HEK293 (cell line): ENCODE measurements at regions not wholly inside any gene's neighbourhood (a gene's known extent, or its start where the extent isn't known, plus 50 kb on each side); places are given as distances from the start of the nearest gene placed in this dataset.

Experiments used
- GLI2 ChIP-seq: fragments of 450-650 bp; formaldehyde crosslinking; IDR thresholded peaks from 2 replicates; pipeline ENCODE4; 2017; ENCODE audit warnings: missing biosample characterization, missing genetic modification characterization, low read depth, borderline replicate concordance
- GLI4 ChIP-seq: fragments of 450-650 bp; formaldehyde crosslinking; IDR thresholded peaks from 2 replicates; pipeline ENCODE4 v1.5.1; 2016; ENCODE audit warnings: missing biosample characterization, missing genetic modification characterization
- KLF9 ChIP-seq: fragments of 450-650 bp; formaldehyde crosslinking; IDR thresholded peaks from 2 replicates; pipeline ENCODE4 v1.5.1; 2016; ENCODE audit warnings: missing biosample characterization, missing genetic modification characterization, low read depth
- PRDM1 ChIP-seq: fragments of 450-650 bp; formaldehyde crosslinking; IDR thresholded peaks from 2 replicates; pipeline ENCODE4; 2016; ENCODE audit warnings: missing biosample characterization, missing genetic modification characterization
- YY1 ChIP-seq: fragments of 450-650 bp; formaldehyde crosslinking; IDR thresholded peaks from 2 replicates; pipeline ENCODE4 v1.5.1; 2018; ENCODE audit warnings: missing biosample characterization, missing genetic modification characterization
- ZNF274 ChIP-seq, 2 experiments: fragments of 200-500 bp in 1 of 2; fragments of 450-650 bp in 1 of 2; sonication (Bioruptor generic) in 1 of 2; formaldehyde crosslinking in 1 of 2; IDR thresholded peaks; 2 replicates each; pipeline versions ENCODE4 v1.5.1 to v1.6.1; 2014 to 2016; ENCODE audit warnings: borderline replicate concordance in 1 of 2, inconsistent platforms in 1 of 2, low read length in 1 of 2, missing biosample characterization in 1 of 2, missing genetic modification characterization in 1 of 2
- ZNF416 ChIP-seq: fragments of 450-650 bp; formaldehyde crosslinking; IDR thresholded peaks from 2 replicates; pipeline ENCODE4 v1.5.1; 2016; ENCODE audit warnings: missing biosample characterization, missing genetic modification characterization
- ZNF510 ChIP-seq: fragments of 450-650 bp; formaldehyde crosslinking; IDR thresholded peaks from 2 replicates; pipeline ENCODE4 v1.5.1; 2018; ENCODE audit warnings: mild to moderate bottlenecking, missing genetic modification characterization, missing biosample characterization; ENCODE audit not compliant: insufficient replicate concordance
- TF ChIP-seq, protein P1 (sequence below): fragments of 450-650 bp; formaldehyde crosslinking; IDR thresholded peaks from 2 replicates; pipeline ENCODE4 v1.5.1; 2016; ENCODE audit warnings: missing biosample characterization, missing genetic modification characterization
- TF ChIP-seq, protein P2 (sequence below): fragments of 450-650 bp; formaldehyde crosslinking; IDR thresholded peaks from 2 replicates; pipeline ENCODE4 v1.5.1; 2016; ENCODE audit warnings: missing biosample characterization, missing genetic modification characterization, low read depth

DNA sequence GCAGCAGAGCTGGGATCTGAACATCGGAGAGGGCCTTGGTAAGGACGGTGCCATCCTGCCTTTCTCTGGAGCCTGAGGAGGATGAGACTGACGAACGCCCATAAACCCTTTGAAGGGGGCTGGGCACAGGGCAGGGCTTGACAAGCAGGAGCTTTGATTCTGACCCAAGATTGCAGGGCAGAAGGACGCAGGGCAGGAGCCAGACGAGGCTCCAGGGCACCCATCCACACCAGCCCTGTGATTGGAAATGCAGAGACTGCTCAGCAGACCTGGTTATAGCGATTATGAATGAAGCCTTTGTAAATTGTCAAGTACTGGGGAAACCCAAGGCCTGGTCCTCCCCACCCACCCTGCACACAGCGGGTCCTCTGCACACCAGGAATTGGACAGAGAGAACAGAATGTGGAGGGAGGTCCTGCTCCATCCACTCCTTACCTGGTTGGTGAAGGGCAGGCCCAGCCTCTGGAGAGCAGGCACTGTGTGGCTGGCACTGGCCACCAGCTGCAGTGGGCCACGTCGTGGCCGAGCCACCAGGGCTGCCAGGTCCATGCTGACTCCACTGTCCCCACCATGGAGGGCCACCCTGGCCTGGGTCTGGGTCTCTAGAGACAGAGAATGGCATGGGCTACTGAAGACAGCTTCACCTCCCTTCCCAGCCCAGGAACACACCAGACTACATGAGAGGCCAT is 68.8 kb downstream of the RMI2 start:
- TF ChIP-seq ZNF416 (tag by site-specific recombination) (no peak), YY1 (tag by site-specific recombination) (no peak), ZNF510 (tag by site-specific recombination) (no peak), PRDM1 (tag by site-specific recombination) (no peak), ZNF274 (IDR thresholded peaks at IDR 0.05; ENCODE audit: low read length) (no peak), ZNF274 (tag by site-specific recombination; IDR thresholded peaks at IDR 0.05; ENCODE audit: borderline replicate concordance) (no peak), GLI2 (tag by site-specific recombination) (no peak), KLF9 (tag by site-specific recombination) (no peak), GLI4 (tag by site-specific recombination) (no peak)
- TF ChIP-seq, protein P1, sequence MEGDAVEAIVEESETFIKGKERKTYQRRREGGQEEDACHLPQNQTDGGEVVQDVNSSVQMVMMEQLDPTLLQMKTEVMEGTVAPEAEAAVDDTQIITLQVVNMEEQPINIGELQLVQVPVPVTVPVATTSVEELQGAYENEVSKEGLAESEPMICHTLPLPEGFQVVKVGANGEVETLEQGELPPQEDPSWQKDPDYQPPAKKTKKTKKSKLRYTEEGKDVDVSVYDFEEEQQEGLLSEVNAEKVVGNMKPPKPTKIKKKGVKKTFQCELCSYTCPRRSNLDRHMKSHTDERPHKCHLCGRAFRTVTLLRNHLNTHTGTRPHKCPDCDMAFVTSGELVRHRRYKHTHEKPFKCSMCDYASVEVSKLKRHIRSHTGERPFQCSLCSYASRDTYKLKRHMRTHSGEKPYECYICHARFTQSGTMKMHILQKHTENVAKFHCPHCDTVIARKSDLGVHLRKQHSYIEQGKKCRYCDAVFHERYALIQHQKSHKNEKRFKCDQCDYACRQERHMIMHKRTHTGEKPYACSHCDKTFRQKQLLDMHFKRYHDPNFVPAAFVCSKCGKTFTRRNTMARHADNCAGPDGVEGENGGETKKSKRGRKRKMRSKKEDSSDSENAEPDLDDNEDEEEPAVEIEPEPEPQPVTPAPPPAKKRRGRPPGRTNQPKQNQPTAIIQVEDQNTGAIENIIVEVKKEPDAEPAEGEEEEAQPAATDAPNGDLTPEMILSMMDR: no peak
- TF ChIP-seq, protein P2, sequence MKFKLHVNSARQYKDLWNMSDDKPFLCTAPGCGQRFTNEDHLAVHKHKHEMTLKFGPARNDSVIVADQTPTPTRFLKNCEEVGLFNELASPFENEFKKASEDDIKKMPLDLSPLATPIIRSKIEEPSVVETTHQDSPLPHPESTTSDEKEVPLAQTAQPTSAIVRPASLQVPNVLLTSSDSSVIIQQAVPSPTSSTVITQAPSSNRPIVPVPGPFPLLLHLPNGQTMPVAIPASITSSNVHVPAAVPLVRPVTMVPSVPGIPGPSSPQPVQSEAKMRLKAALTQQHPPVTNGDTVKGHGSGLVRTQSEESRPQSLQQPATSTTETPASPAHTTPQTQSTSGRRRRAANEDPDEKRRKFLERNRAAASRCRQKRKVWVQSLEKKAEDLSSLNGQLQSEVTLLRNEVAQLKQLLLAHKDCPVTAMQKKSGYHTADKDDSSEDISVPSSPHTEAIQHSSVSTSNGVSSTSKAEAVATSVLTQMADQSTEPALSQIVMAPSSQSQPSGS (tag by site-specific recombination): no peak
